Fibroblast of the conjunctiva (primary cell): ENCODE measurements at regions not wholly inside any gene's neighbourhood (a gene's known extent, or its start where the extent isn't known, plus 50 kb on each side); places are given as distances from the start of the nearest gene placed in this dataset.

ENCODE experiments used
- DNase-seq: peaks from one replicate; pipeline ENCODE4 v3.0.0-alpha.2; 2010; ENCODE audit warnings: low read depth

- DNase-seq = no peak
Measured at GRCh38 chr3:59653405-59654122, 603.7 kb upstream of the CFAP20DC start.

GRCh38 chr3:59644479-59645402, 594.9 kb upstream of the CFAP20DC start:
- DNase-seq = no peak

GRCh38 chr3:59641169-59641899, 591.5 kb upstream of the CFAP20DC start:
- peak; percentile 59 for DNase-seq

- DNase-seq = peak; percentile 9
Measured at GRCh38 chr3:59632760-59633573, 583.1 kb upstream of the CFAP20DC start.

- DNase-seq = no peak
Measured at GRCh38 chr3:59631482-59631881, 581.7 kb upstream of the CFAP20DC start.

- DNase-seq = no peak
Measured at GRCh38 chr3:59621037-59621436, 571.2 kb upstream of the CFAP20DC start.

GRCh38 chr3:59620325-59620724, 570.5 kb upstream of the CFAP20DC start:
- DNase-seq = no peak

GRCh38 chr3:59612444-59612715, 562.6 kb upstream of the CFAP20DC start:
- no peak for DNase-seq

GRCh38 chr3:59611649-59612443, 562.0 kb upstream of the CFAP20DC start:
- DNase-seq = no peak

GRCh38 chr3:59609657-59610348, 560.0 kb upstream of the CFAP20DC start:
- no peak for DNase-seq

- DNase-seq = no peak
Measured at GRCh38 chr3:59608356-59608755, 558.5 kb upstream of the CFAP20DC start.

GRCh38 chr3:59607656-59608055, 557.8 kb upstream of the CFAP20DC start:
- peak; percentile 13 for DNase-seq

GRCh38 chr3:59606638-59607266, 556.9 kb upstream of the CFAP20DC start:
- DNase-seq = no peak

GRCh38 chr3:59605944-59606534, 556.2 kb upstream of the CFAP20DC start:
- DNase-seq = no peak

- no peak for DNase-seq
Measured at GRCh38 chr3:59605318-59605717, 555.5 kb upstream of the CFAP20DC start.

GRCh38 chr3:59601486-59601885, 551.7 kb upstream of the CFAP20DC start:
- no peak for DNase-seq

- no peak for DNase-seq
Measured at GRCh38 chr3:59600631-59601030, 550.8 kb upstream of the CFAP20DC start.

- DNase-seq = no peak
Measured at GRCh38 chr3:59596741-59597140, 546.9 kb upstream of the CFAP20DC start.

- DNase-seq = no peak
Measured at GRCh38 chr3:59595830-59596229, 546.0 kb upstream of the CFAP20DC start.

GRCh38 chr3:59593380-59593779, 543.6 kb upstream of the CFAP20DC start:
- DNase-seq = no peak
